GM12865 (cell line): ENCODE measurements at regions not wholly inside any gene's neighbourhood (a gene's known extent, or its start where the extent isn't known, plus 50 kb on each side); places are given as distances from the start of the nearest gene placed in this dataset.

Experiments
- DNase-seq: peaks from one replicate; pipeline ENCODE4 v3.0.0; 2010; ENCODE audit warnings: low read depth
- H3K4me3 ChIP-seq: 2 replicates; pipeline ENCODE4 v1.5.1; 2011; ENCODE audit warnings: mild to moderate bottlenecking, low read depth, low read length, control low read depth
- CTCF ChIP-seq: IDR thresholded peaks from 2 replicates; pipeline ENCODE4 v1.5.1; 2011; ENCODE audit warnings: low read length, control low read depth, low read depth, inconsistent platforms; ENCODE audit not compliant: insufficient read depth; ENCODE audit errors: missing control alignments

- DNase-seq = no peak
- H3K4me3 ChIP-seq = no peak overlapping the region
- TF ChIP-seq CTCF = no peak
Observed at GRCh38 chr1:22341791-22342605, 109.7 kb upstream of the ZBTB40 start.

GRCh38 chr1:22342734-22343191 lies 108.9 kb upstream of the ZBTB40 start:
- H3K4me3 ChIP-seq = no peak overlapping the region
- no peak for TF ChIP-seq CTCF
- no peak for DNase-seq

GRCh38 chr1:22343456-22344328 lies 108.0 kb upstream of the ZBTB40 start:
- DNase-seq = no peak
- no peak for TF ChIP-seq CTCF
- no peak overlapping the region for H3K4me3 ChIP-seq

- TF ChIP-seq CTCF = no peak
- H3K4me3 ChIP-seq = no peak overlapping the region
- no peak for DNase-seq
Observed at GRCh38 chr1:22344329-22344630, 107.4 kb upstream of the ZBTB40 start.

- no peak for TF ChIP-seq CTCF
- no peak overlapping the region for H3K4me3 ChIP-seq
- no peak for DNase-seq
Observed at GRCh38 chr1:22344851-22345560, 106.6 kb upstream of the ZBTB40 start.

GRCh38 chr1:22347854-22348760 lies 103.5 kb upstream of the ZBTB40 start:
- DNase-seq = no peak

More at GRCh38 chr1:22347854-22348760, 103.5 kb upstream of the ZBTB40 start:
- no peak overlapping the region for H3K4me3 ChIP-seq
- no peak for TF ChIP-seq CTCF
